HUES48 (cell line): ENCODE measurements at regions not wholly inside any gene's neighbourhood (a gene's known extent, or its start where the extent isn't known, plus 50 kb on each side); places are given as distances from the start of the nearest gene placed in this dataset.

Experiments used
- H3K27ac ChIP-seq: one replicate; pipeline ENCODE4 v1.7.0; 2013; ENCODE audit warnings: low read depth, low read length, inconsistent platforms
- H3K27me3 ChIP-seq: 2 replicates; pipeline ENCODE4 v1.6.1; 2013; ENCODE audit warnings: mild to moderate bottlenecking, low read length; ENCODE audit not compliant: control insufficient read depth, insufficient read depth
- H3K36me3 ChIP-seq: 2 replicates; pipeline ENCODE4 v1.6.1; 2013; ENCODE audit warnings: low read length; ENCODE audit not compliant: control insufficient read depth, insufficient read depth
- H3K4me1 ChIP-seq: 2 replicates; pipeline ENCODE4 v1.6.1; 2013; ENCODE audit warnings: mild to moderate bottlenecking, low read length; ENCODE audit not compliant: control insufficient read depth, insufficient read depth
- H3K4me3 ChIP-seq: 2 replicates; pipeline ENCODE4 v1.5.1; 2013; ENCODE audit warnings: mild to moderate bottlenecking, low read depth, low read length
- H3K9ac ChIP-seq: 2 replicates; pipeline ENCODE4 v1.6.1; 2013; ENCODE audit warnings: mild to moderate bottlenecking, low read depth, low read length, moderate library complexity
- H3K9me3 ChIP-seq: 2 replicates; pipeline ENCODE4 v1.6.1; 2013; ENCODE audit warnings: low read length; ENCODE audit not compliant: control insufficient read depth, insufficient read depth

DNA sequence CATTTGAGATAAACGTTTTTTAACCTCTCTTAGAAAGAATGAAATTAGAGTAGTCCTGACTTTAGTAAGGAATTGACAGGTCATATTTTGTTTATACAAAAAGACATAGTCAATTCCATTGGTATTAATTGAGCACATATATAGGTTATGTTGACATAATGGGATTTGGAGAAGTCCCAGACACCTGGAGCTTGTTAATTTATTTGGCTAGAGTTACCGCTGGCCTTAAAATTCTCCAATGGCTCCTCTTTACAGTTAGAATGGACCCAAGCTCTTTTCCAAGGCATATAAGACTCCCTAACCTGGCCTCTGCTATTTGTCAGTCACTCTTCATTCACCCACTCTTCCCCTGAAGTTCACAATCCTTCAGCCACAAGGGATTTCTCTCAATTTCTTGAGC, 221.3 kb downstream of the CBLN4 start:
- peaks cover 28% of the 10 kb centered on the region for H3K9me3 ChIP-seq
- H3K4me3 ChIP-seq = no peak overlapping the region
- no peaks in the 10 kb centered on the region for H3K27me3 ChIP-seq

DNA sequence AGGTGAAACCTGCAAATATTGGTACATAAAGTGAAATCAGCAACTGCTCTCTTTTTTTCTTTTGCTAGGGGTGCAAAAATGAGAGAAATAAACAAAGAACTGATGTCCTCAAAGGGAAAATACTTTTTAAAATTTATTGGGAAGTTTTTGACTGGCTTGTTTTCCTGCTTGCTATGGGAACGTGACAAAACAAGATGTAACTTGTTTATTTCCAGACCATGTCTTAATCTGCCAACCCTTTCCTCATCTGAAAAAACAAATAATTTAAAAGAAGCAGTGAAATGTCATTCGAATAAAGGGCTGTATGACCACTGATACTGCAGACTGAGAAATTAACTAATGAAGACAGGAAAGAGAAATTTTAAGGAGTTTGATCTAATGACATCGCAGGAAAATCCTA, 221.9 kb downstream of the CBLN4 start:
- H3K4me1 ChIP-seq = no peaks in the 10 kb centered on the region
- H3K27me3 ChIP-seq = no peaks in the 10 kb centered on the region
- H3K27ac ChIP-seq = no peak overlapping the region
- peaks cover 34% of the 10 kb centered on the region for H3K9me3 ChIP-seq
- H3K36me3 ChIP-seq = no peaks in the 10 kb centered on the region
- H3K9ac ChIP-seq = no peak overlapping the region
- H3K4me3 ChIP-seq = no peak overlapping the region

More for the DNA sequence above, 221.3 kb downstream of the CBLN4 start:
- no peak overlapping the region for H3K27ac ChIP-seq
- H3K36me3 ChIP-seq = no peaks in the 10 kb centered on the region
- H3K9ac ChIP-seq = no peak overlapping the region
- H3K4me1 ChIP-seq = no peaks in the 10 kb centered on the region

DNA sequence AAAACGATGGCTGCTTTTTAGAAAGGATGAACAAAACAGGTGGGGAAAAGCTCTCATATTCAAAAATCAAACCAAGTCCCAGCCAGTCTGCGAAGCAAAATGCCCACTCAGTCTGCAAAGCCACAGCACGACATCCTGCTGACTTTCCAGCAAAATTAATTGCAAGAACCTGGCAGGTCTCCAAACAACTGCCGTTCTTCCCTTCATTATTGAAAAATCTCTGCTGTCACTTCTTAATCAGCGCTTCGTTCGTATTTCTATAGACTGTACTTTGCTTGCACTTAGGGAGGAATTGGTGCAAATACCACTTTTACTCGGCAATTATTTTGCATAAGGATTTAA, 222.4 kb downstream of the CBLN4 start:
- no peaks in the 10 kb centered on the region for H3K36me3 ChIP-seq
- H3K4me1 ChIP-seq = no peaks in the 10 kb centered on the region
- no peak overlapping the region for H3K4me3 ChIP-seq
- no peak overlapping the region for H3K9ac ChIP-seq
- no peaks in the 10 kb centered on the region for H3K27me3 ChIP-seq
- H3K27ac ChIP-seq = no peak overlapping the region
- H3K9me3 ChIP-seq = peaks cover 32% of the 10 kb centered on the region

DNA sequence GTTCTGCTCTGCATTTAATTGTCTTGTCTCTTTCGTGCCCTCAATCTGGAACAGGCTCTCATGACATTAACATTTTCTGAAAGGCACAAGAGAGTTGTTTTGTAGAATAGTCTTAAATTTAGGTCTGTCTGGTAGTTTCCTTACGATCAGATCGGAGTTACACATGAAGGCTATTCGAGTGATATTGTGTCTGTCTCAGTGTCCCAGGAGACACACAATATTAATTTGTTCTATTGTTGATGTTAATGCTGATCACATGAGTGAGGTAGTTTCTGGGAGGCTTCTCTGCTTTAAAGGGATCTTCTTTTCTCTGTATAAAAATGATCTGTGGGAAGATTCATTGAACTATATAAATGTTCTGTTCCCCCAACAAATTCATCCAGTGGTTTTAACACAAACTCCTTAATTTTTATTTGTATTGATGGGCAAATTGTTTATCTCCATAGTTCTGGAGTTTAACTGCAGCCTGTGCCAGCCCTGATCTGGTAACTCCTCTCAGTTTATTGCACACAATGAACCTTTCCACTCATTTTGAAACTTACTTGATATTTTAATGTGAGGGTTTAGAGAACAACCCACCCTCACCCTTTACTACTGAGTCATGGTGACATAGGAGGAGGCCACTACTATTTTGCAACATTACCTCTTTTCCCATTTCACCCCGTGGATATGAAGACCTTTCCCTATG, 223.0 kb downstream of the CBLN4 start:
- Histone ChIP-seq H3K27me3 (no peaks in the 10 kb centered on the region), H3K4me3 (no peak overlapping the region), H3K9ac (no peak overlapping the region), H3K4me1 (no peaks in the 10 kb centered on the region), H3K9me3 (peaks cover 27% of the 10 kb centered on the region), H3K27ac (no peak overlapping the region), H3K36me3 (no peaks in the 10 kb centered on the region)

DNA sequence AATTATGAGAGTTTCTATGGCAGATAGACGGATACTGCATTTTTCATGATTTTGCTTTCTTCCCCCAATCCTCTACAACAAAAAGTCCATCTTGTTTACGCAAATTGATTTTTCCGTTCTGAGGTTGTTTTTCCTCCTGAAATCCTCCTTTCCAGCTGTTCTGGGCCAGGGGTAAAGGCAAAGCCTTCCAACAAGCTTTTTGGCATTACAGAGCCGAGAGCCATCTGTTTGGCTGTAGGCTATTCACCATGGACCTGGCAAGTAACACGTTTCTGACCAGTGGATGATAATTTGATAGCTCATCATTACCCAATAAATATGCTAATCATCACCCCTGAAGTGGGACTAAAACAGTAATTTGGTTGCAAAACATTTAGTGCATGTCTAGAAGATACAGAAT, 226.5 kb downstream of the CBLN4 start:
- Histone ChIP-seq H3K9ac (no peak overlapping the region), H3K27me3 (no peaks in the 10 kb centered on the region), H3K4me1 (no peaks in the 10 kb centered on the region), H3K27ac (no peak overlapping the region), H3K9me3 (peaks cover 10% of the 10 kb centered on the region), H3K36me3 (no peaks in the 10 kb centered on the region), H3K4me3 (no peak overlapping the region)

DNA sequence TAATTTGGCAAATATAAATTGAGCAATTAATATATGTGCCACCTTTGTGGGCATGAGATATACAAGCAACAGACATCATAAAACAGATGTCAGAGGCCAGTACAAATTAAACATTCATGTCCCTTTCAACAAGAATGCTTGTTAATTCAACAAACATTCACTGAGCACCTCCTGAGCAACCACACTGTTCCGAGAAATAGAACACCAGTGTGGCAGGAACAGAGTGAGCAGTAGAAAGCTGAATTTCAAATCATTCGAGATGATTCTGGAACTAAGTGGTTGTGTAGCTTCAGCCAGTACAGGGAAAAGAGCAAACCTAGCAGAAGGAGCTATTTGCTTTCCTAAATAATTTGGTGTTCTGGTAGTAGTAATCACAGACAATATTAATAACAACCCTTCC, 227.7 kb downstream of the CBLN4 start:
- H3K27me3 ChIP-seq = no peaks in the 10 kb centered on the region
- no peak overlapping the region for H3K4me3 ChIP-seq
- H3K9ac ChIP-seq = no peak overlapping the region
- no peak overlapping the region for H3K27ac ChIP-seq
- peaks cover 14% of the 10 kb centered on the region for H3K9me3 ChIP-seq
- H3K4me1 ChIP-seq = no peaks in the 10 kb centered on the region
- H3K36me3 ChIP-seq = no peaks in the 10 kb centered on the region

DNA sequence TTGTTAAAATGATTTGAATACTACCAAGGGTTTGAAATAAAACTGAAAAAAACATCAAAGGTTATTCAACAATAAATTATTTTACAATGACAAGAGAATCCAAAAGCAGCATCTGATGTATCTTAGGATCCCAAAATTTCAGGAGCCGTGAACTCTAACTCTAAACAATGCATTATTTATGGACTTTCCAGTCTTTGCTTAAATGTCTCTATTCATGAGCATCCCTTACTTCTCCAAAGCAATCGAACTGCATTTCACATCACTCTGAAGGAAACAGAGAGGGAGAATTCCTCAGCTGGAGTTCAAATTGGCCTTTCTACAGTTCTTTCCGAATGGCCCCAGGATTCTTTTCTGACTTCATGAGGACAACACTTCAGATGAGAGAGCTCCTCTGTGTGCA, 229.1 kb downstream of the CBLN4 start:
- Histone ChIP-seq H3K27me3 (no peaks in the 10 kb centered on the region), H3K9me3 (peaks cover 14% of the 10 kb centered on the region), H3K27ac (no peak overlapping the region), H3K4me1 (no peaks in the 10 kb centered on the region), H3K36me3 (no peaks in the 10 kb centered on the region), H3K4me3 (no peak overlapping the region), H3K9ac (no peak overlapping the region)

DNA sequence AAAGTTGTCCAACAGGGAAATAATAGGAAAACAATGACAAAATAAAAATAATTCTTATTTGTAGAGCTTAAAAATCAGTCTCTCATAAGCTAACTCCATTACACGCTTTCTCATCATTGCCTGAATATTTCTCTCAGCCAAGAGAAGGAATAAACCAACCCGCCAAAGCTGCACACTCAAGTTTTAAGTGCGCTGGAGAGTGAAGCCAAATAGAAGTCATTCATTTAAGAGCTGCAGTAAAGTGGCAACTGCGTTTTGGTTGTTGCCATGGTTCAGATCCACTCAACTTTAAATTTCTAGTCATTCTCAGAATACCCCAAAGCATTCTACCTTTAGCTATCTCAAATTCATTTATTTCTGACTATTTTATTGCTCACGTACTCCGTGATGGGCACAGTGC, 230.7 kb downstream of the CBLN4 start:
- no peak overlapping the region for H3K9ac ChIP-seq
- peaks cover 20% of the 10 kb centered on the region for H3K9me3 ChIP-seq

DNA sequence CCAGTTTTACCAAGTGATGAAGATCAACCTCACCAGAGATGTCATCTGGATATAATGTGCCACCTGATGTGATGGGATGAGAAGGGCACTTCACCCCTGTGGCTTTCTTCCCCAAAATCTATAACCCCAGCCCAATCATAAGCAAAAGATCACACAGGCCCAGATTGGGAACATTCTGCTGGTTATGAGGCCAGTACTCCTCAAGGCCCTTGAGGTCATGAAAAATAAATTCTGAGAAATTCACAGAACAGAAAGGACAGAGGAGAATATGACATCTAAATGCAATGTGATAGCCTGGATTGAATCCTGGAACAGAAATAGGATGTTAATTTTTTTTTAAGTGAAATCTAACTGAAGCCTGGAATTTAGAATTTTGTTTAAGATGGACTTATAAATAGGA, 243.5 kb downstream of the CBLN4 start:
- Histone ChIP-seq H3K27me3 (no peaks in the 10 kb centered on the region), H3K27ac (no peak overlapping the region), H3K9me3 (peaks cover 35% of the 10 kb centered on the region), H3K4me3 (no peak overlapping the region), H3K4me1 (no peaks in the 10 kb centered on the region), H3K9ac (no peak overlapping the region), H3K36me3 (no peaks in the 10 kb centered on the region)

More for the DNA sequence above, 230.7 kb downstream of the CBLN4 start:
- H3K27me3 ChIP-seq = no peaks in the 10 kb centered on the region
- no peaks in the 10 kb centered on the region for H3K4me1 ChIP-seq
- H3K4me3 ChIP-seq = no peak overlapping the region
- no peaks in the 10 kb centered on the region for H3K36me3 ChIP-seq
- H3K27ac ChIP-seq = no peak overlapping the region

DNA sequence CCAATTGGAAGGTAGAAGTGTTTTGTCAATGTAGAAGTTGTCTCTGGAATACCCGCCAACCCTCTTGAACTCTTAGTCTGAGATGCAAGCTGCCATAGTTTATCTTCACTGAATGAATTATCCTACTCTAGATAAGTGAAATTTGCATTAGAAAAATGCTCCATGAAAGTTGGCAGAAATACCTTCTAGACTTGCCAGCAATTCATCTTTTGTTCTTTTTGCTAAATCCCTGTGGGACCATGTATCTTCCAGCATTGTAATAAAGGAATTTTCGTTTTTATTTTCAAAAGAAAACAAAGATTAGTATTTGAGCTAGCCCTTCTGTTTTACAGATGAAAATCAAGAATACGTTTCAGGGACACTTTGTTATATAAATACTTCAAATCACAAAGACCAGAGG, 244.2 kb downstream of the CBLN4 start:
- Histone ChIP-seq H3K36me3 (no peaks in the 10 kb centered on the region), H3K27me3 (no peaks in the 10 kb centered on the region), H3K4me1 (no peaks in the 10 kb centered on the region), H3K9me3 (peaks cover 34% of the 10 kb centered on the region), H3K27ac (no peak overlapping the region), H3K9ac (no peak overlapping the region), H3K4me3 (no peak overlapping the region)

DNA sequence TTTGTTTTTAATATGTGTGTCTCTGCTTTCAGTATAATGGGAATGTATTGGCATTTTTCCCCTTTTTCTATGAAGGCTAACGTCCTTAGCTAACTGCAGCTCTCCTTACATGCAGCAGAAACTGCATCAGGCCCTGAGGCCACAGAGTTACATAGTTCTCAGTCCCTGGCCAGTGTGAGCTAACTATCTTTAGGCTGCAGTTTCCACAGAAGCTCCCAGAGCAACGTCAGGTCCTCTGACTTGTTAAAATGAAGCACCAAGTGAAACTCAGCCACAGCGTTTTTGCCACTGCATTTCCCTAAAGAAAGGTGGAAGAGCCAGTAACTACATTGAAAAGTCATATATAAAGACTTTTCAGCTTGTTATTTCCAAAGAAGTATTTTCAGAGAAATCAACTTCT, 244.7 kb downstream of the CBLN4 start:
- Histone ChIP-seq H3K4me1 (no peaks in the 10 kb centered on the region), H3K27me3 (no peaks in the 10 kb centered on the region), H3K4me3 (no peak overlapping the region), H3K36me3 (no peaks in the 10 kb centered on the region), H3K9ac (no peak overlapping the region), H3K27ac (no peak overlapping the region), H3K9me3 (peaks cover 29% of the 10 kb centered on the region)

DNA sequence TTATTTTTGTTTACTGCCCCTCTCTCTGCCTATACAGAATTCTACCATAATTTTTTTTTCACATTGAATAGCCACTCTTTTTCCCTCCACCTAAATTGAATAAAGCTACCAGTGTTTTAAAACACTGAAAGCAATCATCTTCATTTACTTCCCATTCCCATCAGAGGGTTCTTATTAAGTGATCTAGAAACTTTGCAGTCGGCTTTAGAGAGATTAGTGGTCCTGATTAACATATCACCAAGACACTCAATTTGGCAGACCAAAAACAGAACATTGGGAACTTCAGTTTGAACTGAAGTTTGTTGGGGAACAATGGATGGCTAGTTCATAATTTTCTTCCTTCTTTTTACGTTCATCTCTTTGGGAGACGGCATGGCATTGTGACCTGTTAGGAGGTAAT, 249.5 kb downstream of the CBLN4 start:
- Histone ChIP-seq H3K27ac (no peak overlapping the region), H3K36me3 (no peaks in the 10 kb centered on the region), H3K4me3 (no peak overlapping the region), H3K9ac (no peak overlapping the region), H3K4me1 (no peaks in the 10 kb centered on the region), H3K9me3 (peaks cover 6% of the 10 kb centered on the region; the same call in 1 of the 2 replicates), H3K27me3 (no peaks in the 10 kb centered on the region)
